ENCODE measurements at regions not wholly inside any gene's neighbourhood (a gene's known extent, or its start where the extent isn't known, plus 50 kb on each side); places are given as distances from the start of the nearest gene placed in this dataset.
"Not testable (repeated sequence)": the region's sequence is repeated elsewhere in the genome, so short reads cannot be mapped to it uniquely, and the experiment has no call there.

- no peak for DNase-seq (ENCODE audit: low read depth, low spot score)
Measured at GRCh38 chr6:48404927-48405326, 293.9 kb upstream of the PTCHD4 start.

- no peak for DNase-seq (ENCODE audit: low read depth, low spot score)
Measured at GRCh38 chr6:48403587-48403986, 292.6 kb upstream of the PTCHD4 start.

GRCh38 chr6:48401016-48401415 is 290.0 kb upstream of the PTCHD4 start:
- DNase-seq (ENCODE audit: low read depth, low spot score): no peak

- DNase-seq (ENCODE audit: low read depth, low spot score): no peak
Measured at GRCh38 chr6:48397887-48398286, 286.9 kb upstream of the PTCHD4 start.

GRCh38 chr6:48389146-48390043 is 278.4 kb upstream of the PTCHD4 start:
- DNase-seq (ENCODE audit: low read depth, low spot score): no peak

GRCh38 chr6:48388044-48388443 is 277.0 kb upstream of the PTCHD4 start:
- no peak for DNase-seq (ENCODE audit: low read depth, low spot score)

- no peak for DNase-seq (ENCODE audit: low read depth, low spot score)
Measured at GRCh38 chr6:48378884-48379407, 267.9 kb upstream of the PTCHD4 start.

- no peak for DNase-seq (ENCODE audit: low read depth, low spot score)
Measured at GRCh38 chr6:48377115-48377514, 266.1 kb upstream of the PTCHD4 start.

GRCh38 chr6:48371226-48371625 is 260.2 kb upstream of the PTCHD4 start:
- DNase-seq (ENCODE audit: low read depth, low spot score): not testable (repeated sequence)

GRCh38 chr6:48369100-48369499 is 258.1 kb upstream of the PTCHD4 start:
- DNase-seq (ENCODE audit: low read depth, low spot score): no peak

- DNase-seq (ENCODE audit: low read depth, low spot score): no peak
Measured at GRCh38 chr6:48325701-48326100, 214.7 kb upstream of the PTCHD4 start.

GRCh38 chr6:48318670-48319069 is 207.7 kb upstream of the PTCHD4 start:
- no peak for DNase-seq (ENCODE audit: low read depth, low spot score)

GRCh38 chr6:48315915-48316314 is 204.9 kb upstream of the PTCHD4 start:
- DNase-seq (ENCODE audit: low read depth, low spot score): no peak

- no peak for DNase-seq (ENCODE audit: low read depth, low spot score)
Measured at GRCh38 chr6:48315051-48315719, 204.2 kb upstream of the PTCHD4 start.

- DNase-seq (ENCODE audit: low read depth, low spot score): no peak
Measured at GRCh38 chr6:48311301-48311700, 200.3 kb upstream of the PTCHD4 start.

GRCh38 chr6:48307573-48307972 is 196.6 kb upstream of the PTCHD4 start:
- DNase-seq (ENCODE audit: low read depth, low spot score): no peak

- DNase-seq (ENCODE audit: low read depth, low spot score): no peak
Measured at GRCh38 chr6:48290595-48290994, 179.6 kb upstream of the PTCHD4 start.

GRCh38 chr6:48289841-48290240 is 178.8 kb upstream of the PTCHD4 start:
- no peak for DNase-seq (ENCODE audit: low read depth, low spot score)

GRCh38 chr6:48281217-48281616 is 170.2 kb upstream of the PTCHD4 start:
- no peak for DNase-seq (ENCODE audit: low read depth, low spot score)

- no peak for DNase-seq (ENCODE audit: low read depth, low spot score)
Measured at GRCh38 chr6:48280035-48280620, 169.1 kb upstream of the PTCHD4 start.

GRCh38 chr6:48278261-48278660 is 167.3 kb upstream of the PTCHD4 start:
- no peak for DNase-seq (ENCODE audit: low read depth, low spot score)

GRCh38 chr6:48272518-48272917 is 161.5 kb upstream of the PTCHD4 start:
- DNase-seq (ENCODE audit: low read depth, low spot score): no peak
